ENCODE measurements at regions not wholly inside any gene's neighbourhood (a gene's known extent, or its start where the extent isn't known, plus 50 kb on each side); places are given as distances from the start of the nearest gene placed in this dataset.

- DNase-seq, result no peak
Observed at GRCh38 chr7:40966693-40967092, 736.2 kb downstream of the INHBA start.

DNA sequence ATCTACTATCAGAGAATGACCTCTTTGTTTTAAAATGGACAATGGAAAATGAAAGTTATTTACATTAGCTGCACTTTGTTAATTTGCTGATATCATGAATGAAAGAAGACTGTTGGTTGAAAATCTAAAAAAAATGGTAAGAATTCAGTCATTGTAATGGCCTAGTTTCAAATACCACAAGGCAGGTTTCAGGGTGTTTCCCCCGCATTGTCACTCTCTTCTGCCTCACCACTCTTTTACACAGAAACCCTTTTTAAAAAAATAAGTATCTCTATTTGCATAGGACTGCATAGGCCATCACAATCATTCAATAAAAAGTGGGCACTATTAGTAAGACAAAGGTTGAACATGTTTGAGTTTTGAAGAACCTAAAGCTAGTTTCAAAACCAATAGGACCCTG, 737.1 kb downstream of the INHBA start:
- no peak for DNase-seq

GRCh38 chr7:40965016-40965415, 737.9 kb downstream of the INHBA start:
- no peak for DNase-seq

- no peak for DNase-seq
Observed at GRCh38 chr7:40964610-40965009, 738.3 kb downstream of the INHBA start.

DNA sequence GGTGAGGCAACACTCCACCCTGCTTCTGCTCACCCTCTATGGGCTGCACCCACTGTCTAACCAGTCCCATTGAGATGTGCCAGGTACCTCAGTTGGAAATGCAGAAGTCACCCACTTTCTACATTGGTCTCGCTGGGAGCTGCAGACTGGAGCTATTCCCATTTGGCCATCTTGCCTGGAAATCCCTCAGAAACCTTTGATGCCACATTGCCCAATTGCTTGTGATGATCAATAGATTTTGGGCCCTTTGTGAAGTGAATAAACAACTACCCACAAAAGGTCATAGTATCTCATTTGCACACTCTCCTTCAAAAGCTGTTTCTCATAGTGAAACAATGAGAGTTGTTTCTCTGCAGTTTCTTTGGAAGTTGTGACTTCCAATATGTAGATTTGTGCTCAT, 742.9 kb downstream of the INHBA start:
- DNase-seq, result no peak

DNA sequence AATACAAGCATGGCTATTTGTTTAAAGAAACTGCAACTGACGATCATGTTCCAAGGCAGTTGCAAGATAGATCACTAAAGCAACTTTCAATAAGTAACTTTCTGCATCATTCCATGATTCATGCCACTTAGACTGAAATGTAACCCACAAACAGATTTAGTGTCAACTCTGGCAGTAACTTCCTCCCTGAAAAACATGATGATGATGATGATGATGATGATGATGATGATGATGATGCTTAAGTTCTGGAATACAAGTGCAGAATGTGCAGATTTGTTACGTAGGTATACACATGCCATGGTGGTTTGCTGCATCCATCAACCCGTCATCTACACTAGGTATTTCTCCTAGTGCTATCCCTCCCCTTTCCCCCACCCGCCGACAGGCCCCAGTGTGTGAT, 754.7 kb downstream of the INHBA start:
- no peak for DNase-seq

- DNase-seq, result no peak
Observed at GRCh38 chr7:40947566-40947965, 755.3 kb downstream of the INHBA start.

GRCh38 chr7:40946549-40946948, 756.3 kb downstream of the INHBA start:
- DNase-seq, result no peak

- DNase-seq, result no peak
Observed at GRCh38 chr7:40945788-40946187, 757.1 kb downstream of the INHBA start.

- DNase-seq, result no peak
Observed at GRCh38 chr7:40944981-40945585, 757.8 kb downstream of the INHBA start.

DNA sequence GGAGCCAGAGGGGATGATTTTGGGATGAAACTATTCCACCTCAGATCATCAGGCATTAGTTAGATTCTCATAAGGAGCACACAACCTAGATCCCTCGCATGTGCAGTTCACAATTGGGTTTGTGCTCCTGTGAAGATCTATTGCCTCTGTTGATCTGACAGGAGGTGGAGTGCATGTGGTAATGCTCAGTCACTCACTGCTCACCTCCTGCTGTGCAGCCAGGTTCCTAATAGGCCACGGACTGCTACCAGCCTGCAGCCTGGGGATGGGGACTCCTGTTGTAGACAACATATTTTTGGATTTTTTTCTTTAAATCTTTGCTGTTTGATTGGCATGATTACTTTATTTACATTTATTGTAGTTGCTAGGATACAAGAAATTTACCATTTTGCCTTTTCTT, 765.0 kb downstream of the INHBA start:
- no peak for DNase-seq

DNA sequence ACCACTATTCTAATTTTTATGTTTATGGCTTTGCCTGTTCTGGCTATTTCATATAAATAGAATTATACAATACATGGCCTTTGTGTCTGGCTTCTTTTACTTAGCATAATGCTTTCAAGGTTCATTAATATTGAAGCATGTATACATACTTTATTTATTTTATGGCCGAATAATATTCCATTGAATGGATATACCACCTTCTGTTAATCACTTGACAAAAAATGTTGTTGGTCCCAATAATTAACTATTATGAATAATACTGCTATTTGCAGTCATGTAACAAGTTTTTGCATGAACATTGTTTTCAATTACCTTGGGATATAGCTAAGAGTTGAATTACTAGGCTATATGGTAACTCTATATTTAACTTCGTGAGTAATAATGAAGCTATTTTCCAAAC, 767.5 kb downstream of the INHBA start:
- no peak for DNase-seq

DNA sequence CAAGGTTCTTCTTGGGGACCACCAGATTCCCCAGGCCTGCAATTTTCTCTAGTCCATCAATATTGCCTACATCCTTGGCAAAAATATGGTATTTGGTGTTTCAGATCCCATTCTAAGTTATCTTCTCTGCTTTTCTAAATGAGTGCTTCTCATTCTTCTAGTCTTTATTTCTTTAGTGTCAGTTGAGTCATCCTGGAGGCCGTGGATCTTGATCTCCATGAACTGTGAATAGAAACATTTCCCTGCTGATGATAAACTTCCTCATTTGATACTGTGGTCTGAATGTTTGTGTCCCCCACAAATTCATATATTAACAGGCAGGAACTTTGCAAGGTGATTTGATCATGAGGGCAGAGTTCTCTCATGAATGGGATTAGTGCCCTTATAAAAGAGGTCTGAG, 779.3 kb downstream of the INHBA start:
- DNase-seq, result no peak

DNA sequence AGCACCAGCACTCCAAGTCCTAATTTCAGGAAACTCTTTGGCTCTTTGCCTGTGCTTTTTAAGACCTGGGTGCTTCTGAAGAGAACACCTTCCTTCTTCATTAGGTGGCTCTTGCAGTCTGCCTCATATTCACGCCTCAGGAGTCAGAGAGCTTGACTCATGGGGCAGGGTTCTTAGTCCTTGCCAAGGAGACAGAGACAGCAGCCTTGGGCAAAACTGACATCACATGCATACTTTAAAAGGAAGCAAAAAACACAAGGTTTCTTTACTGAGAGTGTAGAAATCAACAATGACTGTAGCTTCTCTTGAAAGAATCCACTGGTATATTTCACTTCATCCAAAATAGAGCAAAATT, 780.6 kb downstream of the INHBA start:
- DNase-seq, result no peak

- no peak for DNase-seq
Observed at GRCh38 chr7:40921589-40922315, 781.1 kb downstream of the INHBA start.

DNA sequence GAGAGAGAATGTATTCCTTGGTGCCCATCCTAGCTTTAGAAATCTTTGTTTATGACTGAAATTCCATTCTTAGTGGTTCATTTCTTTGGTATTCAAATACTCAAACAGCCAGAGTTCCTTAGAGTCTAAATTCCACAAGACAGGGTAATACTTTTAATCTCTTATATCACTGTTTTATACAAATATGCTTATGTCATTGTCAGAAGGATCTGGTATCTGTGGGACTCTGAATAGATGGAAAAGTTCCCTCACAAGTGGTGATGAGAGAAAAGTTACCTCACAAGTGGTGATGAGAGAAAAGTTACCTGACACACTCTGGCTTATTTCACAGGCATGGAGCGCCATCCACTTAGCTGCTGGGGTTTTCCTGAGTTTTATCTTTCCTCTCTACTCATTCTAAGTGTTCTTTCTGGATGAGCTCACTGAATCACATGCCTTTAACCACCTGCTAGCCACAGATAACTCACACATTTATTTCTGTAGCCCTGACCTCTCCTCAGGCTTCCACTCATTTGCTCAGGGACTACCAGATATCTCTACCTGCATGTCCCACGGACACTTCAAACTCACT, 784.0 kb downstream of the SUGCT start:
- no peak for DNase-seq

- no peak for DNase-seq
Observed at GRCh38 chr7:40916813-40917212, 782.0 kb downstream of the SUGCT start.

DNA sequence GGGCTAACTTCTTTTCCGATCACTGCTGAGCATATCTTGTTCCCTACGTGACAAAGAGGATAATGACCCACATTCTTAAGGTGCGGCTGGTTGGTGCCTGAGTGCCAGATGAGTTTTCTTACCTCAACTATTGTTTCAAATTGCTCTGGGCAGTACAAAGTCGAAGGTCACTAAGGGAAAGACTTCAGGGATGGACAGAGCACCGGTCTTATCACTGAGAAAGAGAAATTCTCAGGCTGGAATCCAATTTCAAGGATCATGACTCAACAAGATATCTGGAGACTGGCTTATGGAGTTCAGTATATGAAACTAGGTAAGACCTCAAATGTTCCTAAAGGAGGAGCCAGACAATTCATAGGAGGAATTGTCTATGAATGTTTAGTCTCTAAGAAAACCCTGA, 780.3 kb downstream of the SUGCT start:
- DNase-seq, result no peak

All from COR-L47 (cell line).